Rectal smooth muscle tissue (tissue), 1 donor: ENCODE measurements at regions not wholly inside any gene's neighbourhood (a gene's known extent, or its start where the extent isn't known, plus 50 kb on each side); places are given as distances from the start of the nearest gene placed in this dataset.

ENCODE experiments used
- H3K27ac ChIP-seq: one replicate; pipeline ENCODE4 v1.7.0; 2013; ENCODE audit warnings: low read depth, low read length, inconsistent platforms
- H3K27me3 ChIP-seq: one replicate; pipeline ENCODE4 v1.7.0; 2013; ENCODE audit warnings: low read length; ENCODE audit not compliant: control insufficient read depth, insufficient read depth
- H3K36me3 ChIP-seq: one replicate; pipeline ENCODE4 v1.7.0; 2013; ENCODE audit warnings: low read length; ENCODE audit not compliant: control insufficient read depth, insufficient read depth
- H3K4me1 ChIP-seq: one replicate; pipeline ENCODE4 v1.7.0; 2013; ENCODE audit warnings: low read length; ENCODE audit not compliant: control insufficient read depth, insufficient read depth
- H3K4me3 ChIP-seq: one replicate; pipeline ENCODE4 v1.7.0; 2013; ENCODE audit warnings: low read length
- H3K9ac ChIP-seq: one replicate; pipeline ENCODE4 v1.7.0; 2013; ENCODE audit warnings: low read length

- Histone ChIP-seq H3K27me3 (peaks cover 3% of the 10 kb centered on the region), H3K27ac (no peak overlapping the region), H3K9ac (no peak overlapping the region), H3K4me3 (no peak overlapping the region), H3K4me1 (no peaks in the 10 kb centered on the region), H3K36me3 (no peaks in the 10 kb centered on the region)
Measured at GRCh38 chr2:234606896-234607295, 110.0 kb upstream of the ARL4C start.

DNA sequence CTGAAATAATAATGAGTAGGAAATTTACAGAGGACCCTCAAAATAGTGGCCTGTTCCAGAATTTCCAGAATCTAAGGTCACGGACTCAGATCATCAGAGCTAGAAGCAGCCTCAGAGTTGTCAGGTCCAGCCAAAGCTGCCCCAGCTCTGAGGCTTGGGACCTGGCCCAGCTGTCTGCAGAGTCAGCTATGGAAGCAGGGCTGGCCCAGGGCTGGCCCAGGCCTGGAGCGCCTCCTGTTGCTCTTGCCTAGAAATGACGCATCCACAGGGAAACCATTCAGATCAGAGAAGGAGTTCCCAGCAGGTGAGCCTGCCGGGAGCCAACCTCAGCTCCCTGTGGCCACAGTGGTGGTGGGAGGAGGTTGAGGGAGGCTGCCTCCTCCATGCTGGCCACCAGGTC lies 106.7 kb upstream of the ARL4C start:
- H3K4me3 ChIP-seq = no peak overlapping the region

GRCh38 chr2:234601213-234601612 lies 104.3 kb upstream of the ARL4C start:
- Histone ChIP-seq H3K9ac (no peak overlapping the region), H3K4me1 (no peaks in the 10 kb centered on the region), H3K4me3 (no peak overlapping the region), H3K27ac (no peak overlapping the region), H3K27me3 (peaks cover 3% of the 10 kb centered on the region), H3K36me3 (no peaks in the 10 kb centered on the region)

More for the DNA sequence above, 106.7 kb upstream of the ARL4C start:
- no peaks in the 10 kb centered on the region for H3K4me1 ChIP-seq
- H3K27me3 ChIP-seq = peaks cover 3% of the 10 kb centered on the region
- no peak overlapping the region for H3K9ac ChIP-seq
- no peak overlapping the region for H3K27ac ChIP-seq
- no peaks in the 10 kb centered on the region for H3K36me3 ChIP-seq

GRCh38 chr2:234597576-234597861 lies 100.6 kb upstream of the ARL4C start:
- no peak overlapping the region for H3K27ac ChIP-seq
- no peaks in the 10 kb centered on the region for H3K4me1 ChIP-seq
- no peak overlapping the region for H3K9ac ChIP-seq
- no peaks in the 10 kb centered on the region for H3K36me3 ChIP-seq
- no peak overlapping the region for H3K4me3 ChIP-seq
- H3K27me3 ChIP-seq = no peaks in the 10 kb centered on the region

- Histone ChIP-seq H3K27ac (no peak overlapping the region), H3K9ac (no peak overlapping the region), H3K4me3 (no peak overlapping the region), H3K27me3 (no peaks in the 10 kb centered on the region), H3K4me1 (no peaks in the 10 kb centered on the region), H3K36me3 (no peaks in the 10 kb centered on the region)
Measured at GRCh38 chr2:234596696-234597575, 100.1 kb upstream of the ARL4C start.

GRCh38 chr2:234595829-234596228 lies 98.9 kb upstream of the ARL4C start:
- Histone ChIP-seq H3K4me3 (no peak overlapping the region), H3K27ac (no peak overlapping the region), H3K36me3 (no peaks in the 10 kb centered on the region), H3K9ac (no peak overlapping the region), H3K27me3 (no peaks in the 10 kb centered on the region), H3K4me1 (no peaks in the 10 kb centered on the region)

DNA sequence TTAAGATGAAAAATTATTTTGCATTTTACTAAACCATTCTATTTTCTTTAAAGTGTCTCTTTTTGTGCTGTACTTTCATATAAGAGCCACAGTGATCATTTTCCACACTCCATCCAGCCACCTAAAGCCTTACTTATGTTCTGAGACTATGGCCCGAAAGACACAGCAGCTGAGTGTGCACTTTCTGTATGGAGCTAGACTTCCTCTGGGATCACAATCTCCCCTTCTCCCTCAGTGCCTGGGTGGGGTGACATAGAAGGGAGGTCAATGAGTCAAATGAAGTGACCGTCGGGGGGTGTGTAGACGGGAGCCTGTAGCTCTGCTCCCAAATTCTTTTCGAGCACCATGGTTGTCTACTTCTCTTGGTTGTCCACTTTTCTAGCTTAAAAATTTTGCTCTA lies 97.8 kb upstream of the ARL4C start:
- Histone ChIP-seq H3K4me1 (no peaks in the 10 kb centered on the region), H3K27ac (no peak overlapping the region), H3K36me3 (no peaks in the 10 kb centered on the region), H3K4me3 (no peak overlapping the region), H3K27me3 (no peaks in the 10 kb centered on the region), H3K9ac (no peak overlapping the region)

- Histone ChIP-seq H3K36me3 (no peaks in the 10 kb centered on the region), H3K9ac (no peak overlapping the region), H3K4me1 (no peaks in the 10 kb centered on the region), H3K27ac (no peak overlapping the region), H3K27me3 (no peaks in the 10 kb centered on the region), H3K4me3 (no peak overlapping the region)
Measured at GRCh38 chr2:234593636-234594035, 96.8 kb upstream of the ARL4C start.

- no peaks in the 10 kb centered on the region for H3K36me3 ChIP-seq
- no peaks in the 10 kb centered on the region for H3K27me3 ChIP-seq
- H3K4me1 ChIP-seq = no peaks in the 10 kb centered on the region
- no peak overlapping the region for H3K27ac ChIP-seq
- H3K9ac ChIP-seq = no peak overlapping the region
- no peak overlapping the region for H3K4me3 ChIP-seq
Measured at GRCh38 chr2:234592541-234592940, 95.7 kb upstream of the ARL4C start.

GRCh38 chr2:234590076-234590475 lies 93.2 kb upstream of the ARL4C start:
- H3K4me1 ChIP-seq = no peaks in the 10 kb centered on the region
- no peak overlapping the region for H3K4me3 ChIP-seq
- H3K27me3 ChIP-seq = no peaks in the 10 kb centered on the region
- H3K9ac ChIP-seq = no peak overlapping the region
- H3K27ac ChIP-seq = no peak overlapping the region
- no peaks in the 10 kb centered on the region for H3K36me3 ChIP-seq

GRCh38 chr2:234588054-234588430 lies 91.2 kb upstream of the ARL4C start:
- no peak overlapping the region for H3K9ac ChIP-seq
- no peak overlapping the region for H3K27ac ChIP-seq
- no peak overlapping the region for H3K4me3 ChIP-seq
- H3K27me3 ChIP-seq = no peaks in the 10 kb centered on the region
- no peaks in the 10 kb centered on the region for H3K4me1 ChIP-seq
- H3K36me3 ChIP-seq = no peaks in the 10 kb centered on the region

DNA sequence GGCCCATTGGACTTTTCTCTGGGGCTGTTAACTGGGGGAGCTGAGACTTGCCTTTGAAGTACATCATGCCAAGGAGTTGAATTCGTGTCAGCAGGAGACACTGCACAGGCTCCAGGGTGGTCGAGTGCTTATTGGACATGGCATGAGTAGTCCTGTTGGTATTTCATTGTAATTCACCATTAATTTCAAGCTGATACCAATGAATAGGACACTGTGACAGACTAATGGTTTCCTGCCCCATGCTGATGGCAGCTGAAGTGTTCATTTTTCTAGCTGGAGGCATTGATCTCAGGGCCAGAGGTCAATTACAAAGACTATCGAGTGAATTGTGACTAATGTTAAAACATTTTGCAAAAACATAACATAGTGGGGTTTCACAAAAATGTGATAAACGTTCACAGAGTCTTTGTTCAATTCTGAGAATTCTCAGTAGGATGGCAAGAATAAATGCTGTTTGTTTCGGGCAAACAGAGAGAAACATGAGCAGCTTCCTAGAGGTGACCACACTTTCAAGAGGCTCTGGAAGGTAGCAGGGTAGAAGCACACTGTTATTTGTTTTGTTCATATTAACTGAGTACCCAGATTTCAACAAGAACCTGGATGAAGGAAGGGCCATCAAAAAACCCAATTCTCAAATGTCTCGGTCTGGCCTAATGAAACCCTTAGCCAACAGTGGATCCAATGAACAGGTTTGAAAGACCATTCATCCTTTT lies 90.6 kb upstream of the ARL4C start:
- Histone ChIP-seq H3K36me3 (no peaks in the 10 kb centered on the region), H3K9ac (no peak overlapping the region), H3K27ac (no peak overlapping the region), H3K4me3 (no peak overlapping the region), H3K4me1 (no peaks in the 10 kb centered on the region), H3K27me3 (no peaks in the 10 kb centered on the region)

DNA sequence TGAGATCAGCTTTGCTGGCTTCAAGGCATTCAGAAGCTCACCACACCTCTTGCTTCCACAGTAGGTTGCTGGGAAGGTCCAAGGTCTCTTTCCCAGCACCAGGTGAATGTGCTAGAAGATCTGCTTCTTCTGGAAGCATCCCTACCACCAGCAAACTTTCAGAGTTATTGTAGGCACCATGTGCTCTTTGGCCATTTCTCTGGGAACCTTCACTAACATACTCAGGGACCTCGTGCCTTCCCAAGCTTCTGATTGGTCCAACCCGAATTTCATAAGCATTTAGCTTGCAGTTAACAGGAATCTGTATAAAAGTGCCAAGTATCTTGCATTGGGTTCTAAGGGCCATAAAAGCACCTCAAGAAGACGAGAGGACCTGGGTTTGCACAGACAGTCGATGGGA lies 86.5 kb upstream of the ARL4C start:
- H3K4me3 ChIP-seq = no peak overlapping the region
- no peaks in the 10 kb centered on the region for H3K4me1 ChIP-seq

More for the DNA sequence above, 86.5 kb upstream of the ARL4C start:
- Histone ChIP-seq H3K27ac (no peak overlapping the region), H3K36me3 (no peaks in the 10 kb centered on the region), H3K27me3 (no peaks in the 10 kb centered on the region), H3K9ac (no peak overlapping the region)
